ENCODE measurements at regions not wholly inside any gene's neighbourhood (a gene's known extent, or its start where the extent isn't known, plus 50 kb on each side); places are given as distances from the start of the nearest gene placed in this dataset.

DNA sequence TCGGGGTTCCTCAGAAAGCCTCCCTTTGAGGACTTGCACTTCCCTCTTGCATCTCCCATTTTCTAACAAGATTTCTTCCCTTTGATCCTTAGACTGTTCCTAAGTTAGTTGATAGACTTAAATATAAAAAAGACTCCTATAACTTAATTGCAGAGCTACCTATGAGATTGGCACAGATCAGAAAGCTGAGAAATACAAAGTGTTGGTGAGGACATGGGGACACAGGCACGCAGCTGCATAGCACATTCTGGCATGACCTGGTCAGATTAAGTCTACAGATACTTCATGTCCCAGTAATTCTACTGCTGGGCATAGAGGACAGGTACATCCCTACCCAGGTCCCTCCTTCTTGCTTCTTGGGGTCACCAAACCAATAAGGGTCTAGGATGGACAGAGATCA, 141.7 kb upstream of the LHX5 start:
- H3K4me1 ChIP-seq, result no peaks in the 10 kb centered on the region
- H3K36me3 ChIP-seq, result no peaks in the 10 kb centered on the region
- TF ChIP-seq, protein P1, sequence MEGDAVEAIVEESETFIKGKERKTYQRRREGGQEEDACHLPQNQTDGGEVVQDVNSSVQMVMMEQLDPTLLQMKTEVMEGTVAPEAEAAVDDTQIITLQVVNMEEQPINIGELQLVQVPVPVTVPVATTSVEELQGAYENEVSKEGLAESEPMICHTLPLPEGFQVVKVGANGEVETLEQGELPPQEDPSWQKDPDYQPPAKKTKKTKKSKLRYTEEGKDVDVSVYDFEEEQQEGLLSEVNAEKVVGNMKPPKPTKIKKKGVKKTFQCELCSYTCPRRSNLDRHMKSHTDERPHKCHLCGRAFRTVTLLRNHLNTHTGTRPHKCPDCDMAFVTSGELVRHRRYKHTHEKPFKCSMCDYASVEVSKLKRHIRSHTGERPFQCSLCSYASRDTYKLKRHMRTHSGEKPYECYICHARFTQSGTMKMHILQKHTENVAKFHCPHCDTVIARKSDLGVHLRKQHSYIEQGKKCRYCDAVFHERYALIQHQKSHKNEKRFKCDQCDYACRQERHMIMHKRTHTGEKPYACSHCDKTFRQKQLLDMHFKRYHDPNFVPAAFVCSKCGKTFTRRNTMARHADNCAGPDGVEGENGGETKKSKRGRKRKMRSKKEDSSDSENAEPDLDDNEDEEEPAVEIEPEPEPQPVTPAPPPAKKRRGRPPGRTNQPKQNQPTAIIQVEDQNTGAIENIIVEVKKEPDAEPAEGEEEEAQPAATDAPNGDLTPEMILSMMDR (IDR thresholded peaks at IDR 0.05), result no peak
- no peak overlapping the region for H3K27ac ChIP-seq
- H3K9me3 ChIP-seq, result peaks cover 0 to 18% (median 0%) of the 10 kb centered on the region in 11 donors
- H3K27me3 ChIP-seq, result peaks cover 0 to 85% (median 62%) of the 10 kb centered on the region in 7 donors
- DNase-seq, result no peak
- no peak overlapping the region for H3K4me3 ChIP-seq
- 79 to 83% methylated on average over 2 of the region's 2 CpGs for whole genome bisulfite sequencing, 2 donors
- ATAC-seq, result no peak
- intact Hi-C loops (cut with DNase I), result no loop called here

DNA sequence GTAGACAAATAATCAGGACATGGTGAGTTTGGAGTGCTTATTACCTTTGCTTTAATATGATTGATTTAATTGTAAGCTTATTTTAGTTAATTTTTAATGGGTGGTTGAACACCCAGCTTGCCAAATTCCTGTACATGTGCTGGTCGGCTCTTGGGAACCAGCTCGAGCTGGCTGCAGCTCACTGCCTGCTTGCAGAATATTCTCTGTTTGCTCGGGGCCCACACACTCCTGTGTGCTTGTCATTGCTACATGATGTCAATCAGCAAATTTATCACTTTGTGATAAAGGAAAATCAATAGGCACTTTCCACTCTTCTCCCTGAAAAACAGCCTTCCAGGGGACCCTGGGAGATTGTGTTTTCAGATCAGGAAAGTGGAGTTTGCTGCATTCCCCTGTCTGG, 141.1 kb upstream of the LHX5 start:
- Histone ChIP-seq H3K4me1 (no peaks in the 10 kb centered on the region), H3K9me3 (peaks cover 0 to 22% (median 0%) of the 10 kb centered on the region in 11 donors), H3K36me3 (no peaks in the 10 kb centered on the region), H3K4me3 (no peak overlapping the region), H3K27ac (no peak overlapping the region), H3K27me3 (peaks cover 0 to 84% (median 60%) of the 10 kb centered on the region in 7 donors)
- DNase-seq, result no peak
- ATAC-seq, result no peak
- TF ChIP-seq, protein P1 (IDR thresholded peaks at IDR 0.05), result no peak
- WGBS, 2 donors, result 54 to 55% methylated on average over 3 of the region's 3 CpGs
- intact Hi-C loops (cut with DNase I), result no loop called here

DNA sequence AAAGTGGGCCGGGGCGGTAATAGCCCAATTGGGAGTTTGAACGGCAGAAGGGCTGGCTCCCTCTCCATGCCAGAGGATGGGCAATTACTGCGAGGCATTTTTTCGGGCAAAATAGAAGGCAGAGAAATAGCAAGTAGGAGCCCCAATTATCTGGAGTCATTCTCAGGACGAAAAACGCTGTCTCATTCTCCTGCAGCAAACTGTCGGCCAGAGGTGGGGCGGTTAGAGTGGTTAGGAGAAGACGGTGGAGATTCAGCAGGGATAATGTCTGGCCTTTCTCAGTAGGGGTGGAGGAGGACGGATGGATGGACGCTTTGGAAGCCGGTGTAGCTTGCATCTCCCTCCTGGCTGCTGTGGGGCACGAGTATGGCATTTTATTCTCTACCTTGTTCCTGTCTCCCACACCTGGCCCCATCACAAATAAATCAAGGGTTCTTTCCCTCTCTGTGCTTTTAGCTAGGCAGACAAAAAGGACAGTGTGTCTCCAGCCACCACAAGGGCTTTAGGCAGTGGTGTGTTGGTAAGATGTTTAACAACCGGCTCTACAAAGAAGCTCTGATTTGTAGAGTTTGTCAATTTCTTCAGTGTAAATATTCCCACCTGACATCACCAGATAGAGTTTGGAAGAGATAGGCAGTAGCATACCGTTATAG, 140.5 kb upstream of the LHX5 start:
- intact Hi-C loops (cut with DNase I), result no loop called here
- peaks cover 0 to 79% (median 60%) of the 10 kb centered on the region in 7 donors for H3K27me3 ChIP-seq
- 28 to 29% methylated on average over 16 of the region's 16 CpGs for WGBS, 2 donors

DNA sequence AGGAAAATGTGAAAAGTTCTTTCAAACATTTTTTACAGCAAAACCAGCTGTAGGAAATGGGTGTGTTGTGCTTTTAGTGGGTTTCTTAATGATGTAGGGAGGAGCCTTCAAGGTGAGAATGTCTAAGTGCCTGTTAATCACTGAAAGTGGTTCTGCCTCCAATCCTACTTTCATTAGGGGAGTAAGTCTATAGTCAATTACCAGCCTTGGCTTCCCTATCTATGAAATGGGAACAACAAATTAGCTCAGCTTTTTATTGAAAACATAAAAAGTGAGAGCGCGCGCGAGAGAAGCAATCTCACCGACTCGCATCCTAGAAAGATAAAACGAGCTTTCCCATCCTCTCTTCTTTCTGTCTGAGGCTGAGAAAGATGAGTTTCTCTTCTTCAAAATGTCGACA, 140.0 kb upstream of the LHX5 start:
- no peak for DNase-seq
- intact Hi-C loops (cut with DNase I), result no loop called here
- H3K9me3 ChIP-seq, result peaks cover 0 to 22% (median 0%) of the 10 kb centered on the region in 11 donors
- TF ChIP-seq, protein P1 (IDR thresholded peaks at IDR 0.05), result no peak
- no peak overlapping the region for H3K4me3 ChIP-seq
- ATAC-seq, result no peak
- H3K36me3 ChIP-seq, result no peaks in the 10 kb centered on the region
- H3K27me3 ChIP-seq, result peaks cover 0 to 75% (median 60%) of the 10 kb centered on the region in 7 donors
- no peak overlapping the region for H3K27ac ChIP-seq
- 54 to 62% methylated on average over 8 of the region's 8 CpGs for WGBS, 2 donors
- no peaks in the 10 kb centered on the region for H3K4me1 ChIP-seq

More for the DNA sequence above, 140.5 kb upstream of the LHX5 start:
- ATAC-seq (no peak), DNase-seq (no peak)
- H3K9me3 ChIP-seq, result peaks cover 0 to 22% (median 0%) of the 10 kb centered on the region in 11 donors
- no peaks in the 10 kb centered on the region for H3K36me3 ChIP-seq
- TF ChIP-seq, protein P1 (IDR thresholded peaks at IDR 0.05), result no peak
- no peak overlapping the region for H3K4me3 ChIP-seq
- no peak overlapping the region for H3K27ac ChIP-seq
- H3K4me1 ChIP-seq, result no peaks in the 10 kb centered on the region
